ENCODE measurements at regions not wholly inside any gene's neighbourhood (a gene's known extent, or its start where the extent isn't known, plus 50 kb on each side); places are given as distances from the start of the nearest gene placed in this dataset.

GRCh38 chr5:40359832-40360231, 319.9 kb upstream of the PTGER4 start:
- TF ChIP-seq CTCF (IDR thresholded peaks at IDR 0.05; ENCODE audit: control insufficient read depth, extremely low read depth, insufficient read depth) = no peak
- no peak overlapping the region for H3K4me3 ChIP-seq (ENCODE audit: low read depth, low read length)
- DNase-seq (ENCODE audit: low read depth) = no peak

- no peak for DNase-seq (ENCODE audit: low read depth)
- H3K4me3 ChIP-seq (ENCODE audit: low read depth, low read length) = no peak overlapping the region
- no peak for TF ChIP-seq CTCF (IDR thresholded peaks at IDR 0.05; ENCODE audit: control insufficient read depth, extremely low read depth, insufficient read depth)
Measured at GRCh38 chr5:40359093-40359492, 320.6 kb upstream of the PTGER4 start.

- TF ChIP-seq CTCF (IDR thresholded peaks at IDR 0.05; ENCODE audit: control insufficient read depth, extremely low read depth, insufficient read depth) = no peak
- no peak for DNase-seq (ENCODE audit: low read depth)
- no peak overlapping the region for H3K4me3 ChIP-seq (ENCODE audit: low read depth, low read length)
Measured at GRCh38 chr5:40356248-40356647, 323.5 kb upstream of the PTGER4 start.

GRCh38 chr5:40355846-40356245, 323.9 kb upstream of the PTGER4 start:
- TF ChIP-seq CTCF (IDR thresholded peaks at IDR 0.05; ENCODE audit: control insufficient read depth, extremely low read depth, insufficient read depth) = no peak
- no peak for DNase-seq (ENCODE audit: low read depth)

GRCh38 chr5:40355181-40355580, 324.5 kb upstream of the PTGER4 start:
- H3K4me3 ChIP-seq (ENCODE audit: low read depth, low read length) = no peak overlapping the region
- TF ChIP-seq CTCF (IDR thresholded peaks at IDR 0.05; ENCODE audit: control insufficient read depth, extremely low read depth, insufficient read depth) = no peak
- no peak for DNase-seq (ENCODE audit: low read depth)

More at GRCh38 chr5:40355846-40356245, 323.9 kb upstream of the PTGER4 start:
- H3K4me3 ChIP-seq (ENCODE audit: low read depth, low read length) = no peak overlapping the region

- no peak for DNase-seq (ENCODE audit: low read depth)
- no peak for TF ChIP-seq CTCF (IDR thresholded peaks at IDR 0.05; ENCODE audit: control insufficient read depth, extremely low read depth, insufficient read depth)
- H3K4me3 ChIP-seq (ENCODE audit: low read depth, low read length) = no peak overlapping the region
Measured at GRCh38 chr5:40354171-40354570, 325.5 kb upstream of the PTGER4 start.

GRCh38 chr5:40353442-40353841, 326.3 kb upstream of the PTGER4 start:
- DNase-seq (ENCODE audit: low read depth) = no peak
- no peak for TF ChIP-seq CTCF (IDR thresholded peaks at IDR 0.05; ENCODE audit: control insufficient read depth, extremely low read depth, insufficient read depth)
- no peak overlapping the region for H3K4me3 ChIP-seq (ENCODE audit: low read depth, low read length)

All from LNCaP clone FGC (cell line).